GM19438 (cell line): ENCODE measurements at regions not wholly inside any gene's neighbourhood (a gene's known extent, or its start where the extent isn't known, plus 50 kb on each side); places are given as distances from the start of the nearest gene placed in this dataset.
"Not testable (repeated sequence)": the region's sequence is repeated elsewhere in the genome, so short reads cannot be mapped to it uniquely, and the experiment has no call there.

Source experiments
- ATAC-seq: cut with Tn5 transposase; IDR thresholded peaks from one replicate; pipeline ENCODE4 v1.9.1; 2021; ENCODE audit warnings: low read depth; ENCODE audit not compliant: unreplicated experiment

GRCh38 chr18:76611750-76612045, 116.7 kb upstream of the ZNF516 start:
- ATAC-seq: not testable (repeated sequence)

DNA sequence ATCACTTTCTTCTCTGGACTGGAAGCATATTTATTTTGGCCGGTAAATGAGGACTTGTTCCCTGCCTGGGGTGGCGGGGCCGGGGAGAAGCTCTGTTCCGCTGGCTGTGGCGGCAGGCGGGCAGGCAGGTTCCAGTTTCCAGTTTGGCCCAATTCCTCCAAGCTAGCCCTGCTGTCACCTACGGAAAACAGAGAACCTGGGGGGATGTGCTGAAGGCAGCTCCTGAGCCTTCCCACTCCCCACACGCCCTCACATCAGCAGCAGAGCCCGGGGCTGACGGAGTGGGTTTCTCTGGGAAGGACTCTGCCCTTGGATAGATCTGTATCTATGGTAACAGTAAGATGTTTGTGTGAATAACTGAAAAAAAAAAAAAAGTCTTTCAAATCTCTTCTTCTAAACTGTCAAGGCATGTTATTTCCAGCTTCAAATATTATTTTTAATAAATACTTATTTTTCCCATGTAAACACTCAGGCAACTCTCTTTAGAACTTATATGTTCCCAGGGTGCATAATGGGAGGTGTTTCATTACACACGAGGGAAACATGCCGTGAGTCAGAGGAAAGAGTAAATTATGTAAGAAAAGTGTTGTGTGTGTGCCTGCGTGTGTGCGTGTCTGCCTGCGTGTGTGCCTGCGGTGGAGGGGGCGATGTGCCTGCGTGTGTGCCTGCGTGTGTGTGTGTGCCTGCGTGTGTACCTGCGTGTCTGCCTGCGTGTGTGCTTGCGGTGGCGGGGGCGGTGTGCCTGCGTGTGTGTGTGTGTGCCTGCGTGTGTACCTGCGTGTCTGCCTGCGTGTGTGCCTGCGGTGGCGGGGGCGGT, 116.1 kb upstream of the ZNF516 start:
- no peak for ATAC-seq

- ATAC-seq: no peak
Observed at GRCh38 chr18:76610012-76610411, 115.0 kb upstream of the ZNF516 start.

DNA sequence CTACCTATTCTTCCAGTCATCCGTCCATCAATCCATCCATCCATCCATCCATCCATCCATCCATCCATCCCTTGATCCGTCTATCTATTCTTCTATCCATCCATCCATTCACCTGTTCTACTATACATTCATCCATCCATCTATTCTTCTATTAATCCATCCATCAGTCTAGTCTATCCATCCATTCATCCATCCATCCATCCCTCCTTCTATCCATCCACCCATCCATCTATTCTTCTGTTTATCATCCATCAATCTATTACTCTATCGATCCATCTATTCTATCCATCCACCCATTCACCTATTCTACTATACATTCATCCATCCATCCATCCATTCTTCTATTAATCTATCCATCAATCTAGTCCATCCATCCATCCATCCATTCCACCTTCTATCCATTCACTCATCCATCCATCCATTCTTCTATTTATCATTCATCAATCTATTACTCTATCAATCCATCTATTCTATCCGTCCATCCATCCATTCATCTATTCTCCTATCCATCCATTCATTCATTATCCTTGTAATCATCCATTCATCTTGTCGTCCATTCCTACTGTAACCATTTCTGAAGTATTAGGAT, 110.4 kb upstream of the ZNF516 start:
- no peak for ATAC-seq

DNA sequence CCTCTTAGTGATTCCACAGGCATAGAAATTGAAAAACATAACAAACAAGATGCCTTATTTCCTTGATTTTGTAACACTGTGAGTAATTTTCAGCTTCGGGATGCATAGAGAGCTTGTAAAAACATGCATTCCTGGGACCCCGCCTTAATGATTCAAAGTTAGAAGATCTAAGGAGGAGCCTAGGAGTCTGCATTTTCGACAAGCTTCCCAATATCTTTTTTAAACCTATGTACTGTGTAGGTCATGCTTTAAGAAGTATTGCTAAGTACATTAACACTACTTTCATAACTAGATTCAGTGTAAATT, 109.8 kb upstream of the ZNF516 start:
- ATAC-seq: no peak

DNA sequence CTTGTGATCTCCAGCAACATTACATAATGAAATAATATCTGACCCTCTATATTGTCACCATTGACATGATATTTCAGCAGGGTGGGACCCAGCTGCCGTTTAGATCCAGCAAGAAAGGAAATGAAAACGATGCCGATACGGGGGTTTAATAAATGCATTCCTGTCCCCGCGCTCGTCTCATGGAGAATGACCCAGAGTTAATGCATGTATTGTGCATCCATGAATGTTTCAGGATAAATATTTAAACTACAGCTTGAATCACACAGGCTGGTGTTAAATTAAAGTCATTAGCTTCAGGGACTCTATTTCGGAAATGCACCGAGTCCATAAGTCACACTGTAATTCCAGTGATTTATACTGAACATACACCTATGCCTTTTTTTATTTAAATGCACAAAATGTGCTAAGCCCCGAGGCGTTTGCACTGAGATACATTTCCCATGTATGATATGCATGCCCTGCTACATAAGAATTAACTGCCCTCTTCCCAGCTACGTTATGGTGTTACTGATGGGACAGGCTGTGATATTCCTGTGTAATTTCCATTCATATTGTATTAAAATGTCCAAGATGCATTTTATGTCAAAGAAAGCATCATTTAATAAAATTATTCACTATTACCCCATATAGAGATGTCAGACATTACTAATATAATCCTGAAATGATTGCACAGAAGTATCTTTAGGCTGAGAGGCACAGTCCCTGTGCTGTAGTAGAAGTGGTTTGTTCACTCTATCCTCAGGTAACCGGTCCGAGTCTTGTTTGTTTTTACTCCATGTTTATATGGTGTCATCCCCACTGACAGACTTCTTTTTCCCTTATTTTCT, 109.3 kb upstream of the ZNF516 start:
- no peak for ATAC-seq

- no peak for ATAC-seq
Observed at GRCh38 chr18:76602191-76602590, 107.1 kb upstream of the ZNF516 start.

DNA sequence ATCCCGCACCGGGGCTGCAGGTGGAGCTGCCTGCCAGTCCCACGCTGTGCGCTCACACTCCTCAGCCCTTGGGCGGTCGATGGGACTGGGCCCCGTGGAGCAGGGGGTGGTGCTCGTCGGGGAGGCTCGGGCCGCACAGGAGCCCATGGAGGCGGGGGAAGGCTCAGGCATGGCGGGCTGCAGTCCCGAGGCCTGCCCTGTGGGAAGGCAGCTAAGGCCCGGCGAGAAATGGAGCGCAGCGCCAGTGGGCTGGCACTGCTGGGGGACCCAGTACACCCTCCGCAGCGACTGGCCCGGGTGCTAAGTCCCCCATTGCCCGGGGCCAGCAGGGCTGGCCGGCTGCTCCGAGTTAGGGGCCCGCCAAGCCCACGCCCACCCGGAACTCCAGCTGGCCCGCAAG, 105.0 kb upstream of the ZNF516 start:
- ATAC-seq: not testable (repeated sequence)

DNA sequence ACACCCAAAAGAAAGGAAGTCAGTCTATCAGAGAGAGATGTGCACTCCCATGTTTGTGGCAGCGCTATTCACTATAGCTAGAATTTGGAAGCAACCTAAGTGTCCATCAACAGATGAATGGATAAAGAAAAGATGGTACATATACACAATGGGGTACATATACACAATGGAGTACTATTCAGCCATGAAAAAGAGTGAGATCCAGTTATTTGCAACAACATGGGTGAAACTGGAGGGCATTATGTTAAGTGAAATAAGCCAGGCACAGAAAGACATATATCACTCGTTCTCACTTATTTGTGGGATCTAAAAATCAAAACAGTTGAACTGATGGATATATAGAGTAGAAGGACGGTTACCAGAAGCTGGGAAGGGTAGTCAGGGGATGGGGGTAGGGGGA, 99.9 kb upstream of the ZNF516 start:
- ATAC-seq: no peak

GRCh38 chr18:76593843-76594242, 98.8 kb upstream of the ZNF516 start:
- ATAC-seq: no peak

GRCh38 chr18:76592981-76593381, 97.9 kb upstream of the ZNF516 start:
- ATAC-seq: no peak

- no peak for ATAC-seq
Observed at GRCh38 chr18:76592096-76592495, 97.1 kb upstream of the ZNF516 start.

DNA sequence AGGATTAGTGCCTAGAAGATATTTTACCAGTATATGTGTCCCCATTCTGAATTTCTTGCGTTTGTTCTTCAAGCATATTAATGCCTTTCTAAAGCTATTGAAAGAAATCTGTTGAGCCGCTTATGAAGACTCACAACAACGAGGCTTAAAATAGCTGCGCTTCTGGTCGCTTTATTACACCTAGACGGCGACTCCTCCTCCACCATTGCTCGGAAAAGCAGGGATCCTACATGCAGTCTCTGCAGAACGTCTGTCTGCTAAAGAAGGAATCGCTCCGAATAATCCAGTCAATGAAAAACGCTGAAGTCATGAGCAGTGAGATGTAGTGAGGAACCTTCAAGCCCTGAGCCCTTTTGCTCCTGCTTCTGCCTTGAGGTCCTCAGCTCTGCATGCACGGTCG, 94.8 kb upstream of the ZNF516 start:
- no peak for ATAC-seq

DNA sequence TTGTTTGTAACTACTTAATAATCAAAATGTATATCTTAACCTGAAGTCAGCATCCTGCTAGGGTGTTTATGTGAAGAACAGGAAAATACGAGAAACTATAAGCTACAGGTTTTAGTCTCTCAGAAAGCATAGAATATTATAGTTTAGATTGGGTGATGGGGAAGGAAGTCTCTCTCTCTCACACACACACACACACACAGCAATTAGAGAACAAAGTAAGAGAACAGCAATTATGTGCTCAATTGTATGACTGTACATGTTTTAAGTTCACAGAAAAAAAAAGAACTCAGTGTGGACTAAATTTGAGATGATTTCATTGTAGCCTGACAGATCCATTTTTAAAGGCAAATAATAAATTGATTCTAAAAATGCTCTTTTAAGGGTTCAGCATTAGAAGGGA, 94.3 kb upstream of the ZNF516 start:
- no peak for ATAC-seq

DNA sequence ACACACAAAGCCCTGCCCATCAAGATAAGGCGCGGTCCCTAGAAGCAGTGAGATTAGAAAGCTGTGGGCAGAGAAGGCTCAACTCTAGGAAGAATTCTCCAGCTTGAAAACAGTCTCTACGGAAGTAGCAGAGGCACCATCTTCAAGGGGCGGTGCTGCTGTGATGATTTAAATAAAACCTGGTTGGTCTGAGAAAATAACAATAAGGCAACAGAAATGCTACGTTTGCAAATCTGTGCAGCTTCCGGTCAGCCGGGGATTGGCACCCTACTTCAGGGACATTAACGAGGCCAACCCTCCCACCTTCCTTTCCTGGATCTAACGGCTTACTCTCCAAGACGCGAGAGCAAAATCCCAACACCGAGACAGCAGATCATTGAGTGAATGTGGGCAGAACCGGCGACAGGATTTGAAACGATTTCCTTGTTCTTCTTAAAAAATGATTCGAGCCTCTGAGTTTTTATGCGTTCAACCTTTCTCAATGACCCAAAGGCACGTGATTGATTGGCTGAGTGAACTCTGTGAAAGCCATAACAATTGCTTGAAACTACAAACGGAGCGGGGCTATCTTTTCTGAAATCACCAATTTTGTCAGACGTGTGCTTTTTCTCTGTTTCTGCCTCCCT, 93.7 kb upstream of the ZNF516 start:
- no peak for ATAC-seq

DNA sequence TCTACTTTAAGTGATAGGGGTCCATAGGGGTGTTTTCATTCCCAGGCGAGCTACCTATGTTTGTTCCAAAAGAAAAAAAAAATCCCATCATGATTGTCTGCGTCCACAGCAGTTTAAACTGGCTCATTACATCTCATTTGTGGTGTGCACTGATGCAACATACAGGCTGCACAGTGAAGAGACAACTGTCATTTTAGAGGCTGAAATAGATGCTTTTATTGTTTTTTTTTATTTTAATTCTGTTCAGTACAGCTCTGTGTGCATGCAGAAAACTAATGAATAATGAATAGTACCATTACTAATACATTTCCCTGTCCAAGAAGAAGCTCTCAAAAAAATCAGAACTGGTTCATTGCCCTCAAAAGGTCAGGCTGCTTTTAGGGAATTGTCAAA, 92.8 kb upstream of the ZNF516 start:
- no peak for ATAC-seq

GRCh38 chr18:76587147-76587878, 92.3 kb upstream of the ZNF516 start:
- no peak for ATAC-seq

GRCh38 chr18:76584414-76585310, 89.6 kb upstream of the ZNF516 start:
- no peak for ATAC-seq

GRCh38 chr18:76581261-76581660, 86.2 kb upstream of the ZNF516 start:
- ATAC-seq: no peak
